GM18909 (cell line): ENCODE measurements at regions not wholly inside any gene's neighbourhood (a gene's known extent, or its start where the extent isn't known, plus 50 kb on each side); places are given as distances from the start of the nearest gene placed in this dataset.
"Not testable (repeated sequence)": the region's sequence is repeated elsewhere in the genome, so short reads cannot be mapped to it uniquely, and the experiment has no call there.

Source experiments
- ATAC-seq: cut with Tn5 transposase; IDR thresholded peaks from one replicate; pipeline ENCODE4 v1.9.1; 2021; ENCODE audit warnings: mild to moderate bottlenecking; ENCODE audit not compliant: unreplicated experiment, poor library complexity

- no peak for ATAC-seq
These were observed 248.4 kb upstream of the MEIS1 start for GRCh38 chr2:66186537-66186936.

GRCh38 chr2:66185497-66186054 lies 249.3 kb upstream of the MEIS1 start:
- no peak for ATAC-seq

- ATAC-seq, result not testable (repeated sequence)
These were observed 257.7 kb upstream of the MEIS1 start for GRCh38 chr2:66177128-66177796.

GRCh38 chr2:66174491-66174890 lies 260.4 kb upstream of the MEIS1 start:
- no peak for ATAC-seq

- ATAC-seq, result no peak
These were observed 261.3 kb upstream of the MEIS1 start for GRCh38 chr2:66173645-66174044.

GRCh38 chr2:66171530-66171929 lies 263.4 kb upstream of the MEIS1 start:
- no peak for ATAC-seq

GRCh38 chr2:66170744-66171330 lies 264.1 kb upstream of the MEIS1 start:
- no peak for ATAC-seq

- no peak for ATAC-seq
These were observed 265.8 kb upstream of the MEIS1 start for GRCh38 chr2:66169076-66169475.

GRCh38 chr2:66164470-66164869 lies 270.5 kb upstream of the MEIS1 start:
- ATAC-seq, result no peak

GRCh38 chr2:66156171-66156570 lies 278.8 kb upstream of the MEIS1 start:
- no peak for ATAC-seq

- no peak for ATAC-seq
These were observed 281.0 kb upstream of the MEIS1 start for GRCh38 chr2:66153941-66154340.

- no peak for ATAC-seq
These were observed 289.4 kb upstream of the MEIS1 start for GRCh38 chr2:66145490-66145889.

- not testable (repeated sequence) for ATAC-seq
These were observed 290.6 kb upstream of the MEIS1 start for GRCh38 chr2:66144324-66144723.

GRCh38 chr2:66137606-66138130 lies 297.3 kb upstream of the MEIS1 start:
- ATAC-seq, result no peak

GRCh38 chr2:66134138-66134701 lies 300.7 kb upstream of the MEIS1 start:
- no peak for ATAC-seq

GRCh38 chr2:66127656-66128055 lies 307.3 kb upstream of the MEIS1 start:
- ATAC-seq, result no peak

- ATAC-seq, result no peak
These were observed 307.9 kb upstream of the MEIS1 start for GRCh38 chr2:66127061-66127460.

- ATAC-seq, result no peak
These were observed 309.0 kb upstream of the MEIS1 start for GRCh38 chr2:66125951-66126350.

GRCh38 chr2:66122516-66122915 lies 312.4 kb upstream of the MEIS1 start:
- no peak for ATAC-seq

- ATAC-seq, result no peak
These were observed 313.0 kb upstream of the MEIS1 start for GRCh38 chr2:66121946-66122345.

GRCh38 chr2:66113988-66114625 lies 320.8 kb upstream of the MEIS1 start:
- no peak for ATAC-seq
